SU-DHL-6 (cell line): ENCODE measurements at regions not wholly inside any gene's neighbourhood (a gene's known extent, or its start where the extent isn't known, plus 50 kb on each side); places are given as distances from the start of the nearest gene placed in this dataset.

Experiments
- CTCF ChIP-seq: fragments of 200-600 bp; sonication (generic); IDR thresholded peaks from one replicate; pipeline ENCODE4 v1.5.1; 2017; ENCODE audit warnings: antibody characterized with exemption, mild to moderate bottlenecking, low read length, moderate library complexity; ENCODE audit not compliant: insufficient read depth, poor library complexity, severe bottlenecking
- EZH2phosphoT487 ChIP-seq: fragments of 200-600 bp; sonication (generic), shearing (Covaris generic); conservative IDR thresholded peaks from 2 replicates; pipeline ENCODE4 v1.6.1; 2018; ENCODE audit warnings: mild to moderate bottlenecking, antibody characterized with exemption, low read length, moderate library complexity, mixed read lengths

- TF ChIP-seq CTCF = no peak
- no peak for TF ChIP-seq EZH2phosphoT487
Measured at GRCh38 chr12:83317595-83317994, 630.9 kb downstream of the TMTC2 start.
